PC-9 (cell line): ENCODE measurements at regions not wholly inside any gene's neighbourhood (a gene's known extent, or its start where the extent isn't known, plus 50 kb on each side); places are given as distances from the start of the nearest gene placed in this dataset.

Experiments used
- CTCF ChIP-seq: fragments of 200-600 bp; sonication (generic); conservative IDR thresholded peaks from 2 replicates; pipeline ENCODE4 v1.6.1; 2017; ENCODE audit warnings: mixed run types, antibody characterized with exemption, mild to moderate bottlenecking, moderate library complexity
- EZH2 ChIP-seq: fragments of 200-600 bp; sonication (generic); IDR thresholded peaks from 2 replicates; pipeline ENCODE4 v1.8.0; 2017; ENCODE audit warnings: antibody characterized with exemption, low read depth

- TF ChIP-seq EZH2: no peak
- TF ChIP-seq CTCF: no peak
These were observed 127.8 kb upstream of the NOCT start for GRCh38 chr4:138887741-138888140.
